A549 (cell line): ENCODE measurements at regions not wholly inside any gene's neighbourhood (a gene's known extent, or its start where the extent isn't known, plus 50 kb on each side); places are given as distances from the start of the nearest gene placed in this dataset.

Experiments
- CEBPB ChIP-seq, 2 experiments: fragments of >200 bp in 1 of 2; sonication (Bioruptor Twin) in 1 of 2; formaldehyde crosslinking in 1 of 2; IDR thresholded peaks; 2 replicates each; pipeline ENCODE4 v1.6.1; 2012 to 2016
- CHD2 ChIP-seq: fragments of 150-350 bp; IDR thresholded peaks from 2 replicates; pipeline ENCODE4 v1.6.1; 2014; ENCODE audit warnings: low read length; ENCODE audit not compliant: partially characterized antibody
- FOSL2 ChIP-seq, 2 experiments: fragments of 450-650 bp in 1 of 2; fragments of >200 bp in 1 of 2; sonication (Bioruptor Twin) in 1 of 2; formaldehyde crosslinking; IDR thresholded peaks; 2 replicates each; pipeline versions ENCODE4 v1.5.0 to v1.6.1; 2016 to 2020; ENCODE audit warnings: mild to moderate bottlenecking in 1 of 2, moderate library complexity in 1 of 2
- HOXA7 ChIP-seq: fragments of 250-450 bp; sonication (Bioruptor Pico); IDR thresholded peaks from 2 replicates; pipeline ENCODE4 v1.5.0; 2020; ENCODE audit warnings: mild to moderate bottlenecking, moderate library complexity
- KDM5A ChIP-seq: fragments of 200-600 bp; sonication (generic); IDR thresholded peaks from 2 replicates; pipeline ENCODE4 v1.6.1; 2016; ENCODE audit warnings: antibody characterized with exemption, mild to moderate bottlenecking
- MAZ ChIP-seq: fragments of 150-350 bp; IDR thresholded peaks from 2 replicates; pipeline ENCODE4 v1.6.1; 2014; ENCODE audit warnings: antibody characterized with exemption, low read depth, low read length, borderline replicate concordance
- MYC ChIP-seq: IDR thresholded peaks from 2 replicates; pipeline ENCODE4 v1.6.1; 2012; ENCODE audit warnings: mild to moderate bottlenecking, inconsistent platforms, low read length, improper control_type of control experiment, borderline replicate concordance
- NR3C1 ChIP-seq: fragments of >200 bp; sonication (Bioruptor Twin); formaldehyde crosslinking; IDR thresholded peaks from 3 replicates; pipeline ENCODE4 v1.6.1; 2017
- POLR2A ChIP-seq: IDR thresholded peaks from 2 replicates; pipeline ENCODE4 v1.6.1; 2012; ENCODE audit warnings: mild to moderate bottlenecking, low read length
- RAD21 ChIP-seq, 2 experiments: fragments of >200 bp in 1 of 2; sonication (Bioruptor Twin) in 1 of 2; formaldehyde crosslinking in 1 of 2; IDR thresholded peaks in 1 of 2; conservative IDR thresholded peaks in 1 of 2; 2 replicates in 1 of 2; 3 replicates in 1 of 2; pipeline ENCODE4 v1.6.1; 2012 to 2018; ENCODE audit warnings: inconsistent platforms in 1 of 2
- RCOR1 ChIP-seq: fragments of 150-350 bp; IDR thresholded peaks from 2 replicates; pipeline ENCODE4 v1.6.1; 2014; ENCODE audit warnings: antibody characterized with exemption, low read length, low read depth
- REST ChIP-seq: fragments of 200-600 bp; sonication (generic); IDR thresholded peaks from 2 replicates; pipeline ENCODE4 v1.6.1; 2016; ENCODE audit warnings: antibody characterized with exemption, mild to moderate bottlenecking, moderate library complexity
- TP53 ChIP-seq: fragments of 250-450 bp; sonication (Bioruptor Pico); IDR thresholded peaks from 2 replicates; pipeline ENCODE4 v1.5.0; 2021; ENCODE audit warnings: mild to moderate bottlenecking, moderate library complexity
- TF ChIP-seq, protein P1 (sequence below): fragments of >200 bp; sonication (Bioruptor Twin); formaldehyde crosslinking; IDR thresholded peaks from 3 replicates; pipeline ENCODE4 v1.5.1; 2016

GRCh38 chr4:100124715-100125114 is 65.6 kb downstream of the DDIT4L start:
- TF ChIP-seq KDM5A (no peak), NR3C1 (no peak), RAD21 (conservative IDR thresholded peaks at IDR 0.05 in 1 of 2, IDR thresholded peaks at IDR 0.05 in 1 of 2) (no peak), MYC (no peak), MAZ (no peak), FOSL2 (IDR thresholded peaks at IDR 0.05) (no peak), FOSL2 (CRISPR knock-in tag; IDR thresholded peaks at IDR 0.05) (no peak), RCOR1 (no peak), CHD2 (no peak), REST (no peak), HOXA7 (no peak), TP53 (no peak), CEBPB (IDR thresholded peaks at IDR 0.05) (no peak), POLR2A (no peak)
- TF ChIP-seq, protein P1, sequence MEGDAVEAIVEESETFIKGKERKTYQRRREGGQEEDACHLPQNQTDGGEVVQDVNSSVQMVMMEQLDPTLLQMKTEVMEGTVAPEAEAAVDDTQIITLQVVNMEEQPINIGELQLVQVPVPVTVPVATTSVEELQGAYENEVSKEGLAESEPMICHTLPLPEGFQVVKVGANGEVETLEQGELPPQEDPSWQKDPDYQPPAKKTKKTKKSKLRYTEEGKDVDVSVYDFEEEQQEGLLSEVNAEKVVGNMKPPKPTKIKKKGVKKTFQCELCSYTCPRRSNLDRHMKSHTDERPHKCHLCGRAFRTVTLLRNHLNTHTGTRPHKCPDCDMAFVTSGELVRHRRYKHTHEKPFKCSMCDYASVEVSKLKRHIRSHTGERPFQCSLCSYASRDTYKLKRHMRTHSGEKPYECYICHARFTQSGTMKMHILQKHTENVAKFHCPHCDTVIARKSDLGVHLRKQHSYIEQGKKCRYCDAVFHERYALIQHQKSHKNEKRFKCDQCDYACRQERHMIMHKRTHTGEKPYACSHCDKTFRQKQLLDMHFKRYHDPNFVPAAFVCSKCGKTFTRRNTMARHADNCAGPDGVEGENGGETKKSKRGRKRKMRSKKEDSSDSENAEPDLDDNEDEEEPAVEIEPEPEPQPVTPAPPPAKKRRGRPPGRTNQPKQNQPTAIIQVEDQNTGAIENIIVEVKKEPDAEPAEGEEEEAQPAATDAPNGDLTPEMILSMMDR = no peak
